H1 (cell line): ENCODE measurements at regions not wholly inside any gene's neighbourhood (a gene's known extent, or its start where the extent isn't known, plus 50 kb on each side); places are given as distances from the start of the nearest gene placed in this dataset.
A peak's percentile ranks its signal among the peaks of the same experiment; 100 is the strongest.

Experiments
- CTCF ChIA-PET: fragments of 300-600 bp; sonication (Branson Sonifier 250); formaldehyde crosslinking; loops from one replicate; lab custom pipeline; 2021; ENCODE audit not compliant: partially characterized antibody; lab: Charles Lee
- POLR2A ChIA-PET: fragments of 300-600 bp; sonication (Branson Sonifier 250); formaldehyde crosslinking; loops from one replicate; lab custom pipeline; 2021; ENCODE audit warnings: inconsistent platforms; ENCODE audit not compliant: partially characterized antibody; lab: Charles Lee
- DNase-seq, 2 experiments: peaks; one replicate each; pipeline versions ENCODE4 v3.0.0 to v3.0.0-alpha.2; 2010 to 2022; ENCODE audit warnings: low spot score in 2 of 2, low read depth in 1 of 2, mixed read lengths in 1 of 2
- FAIRE-seq: peaks from 2 replicates; lab custom pipeline; 2011; peaks lifted over from hg19 to GRCh38; lab: Jason Lieb, UNC
- H2AFZ ChIP-seq: 2 replicates; pipeline ENCODE4 v1.8.1; 2012; ENCODE audit warnings: low read length, inconsistent platforms
- H2AK5ac ChIP-seq: 2 replicates; pipeline ENCODE4 v1.6.1; 2013; ENCODE audit warnings: low read depth, low read length
- H2BK120ac ChIP-seq: replicated peaks from 2 replicates; pipeline ENCODE3; 2013; ENCODE audit warnings: low read depth, low read length, inconsistent platforms
- H2BK12ac ChIP-seq: 2 replicates; pipeline ENCODE4 v1.6.1; 2013; ENCODE audit warnings: low read depth, low read length
- H2BK15ac ChIP-seq: 2 replicates; pipeline ENCODE4 v1.6.1; 2013; ENCODE audit warnings: low read length
- H2BK20ac ChIP-seq: 2 replicates; pipeline ENCODE4 v1.6.1; 2013; ENCODE audit warnings: low read length
- H2BK5ac ChIP-seq: 2 replicates; pipeline ENCODE4 v1.6.1; 2013; ENCODE audit warnings: low read depth, low read length
- H3K14ac ChIP-seq: 2 replicates; pipeline ENCODE4 v1.6.1; 2013; ENCODE audit warnings: inconsistent platforms; ENCODE audit not compliant: insufficient read length
- H3K18ac ChIP-seq: 2 replicates; pipeline ENCODE4 v1.6.1; 2013; ENCODE audit warnings: low read length; ENCODE audit errors: extremely low read depth
- H3K23ac ChIP-seq: 2 replicates; pipeline ENCODE4 v1.6.1; 2013; ENCODE audit warnings: inconsistent platforms; ENCODE audit not compliant: insufficient read length
- H3K23me2 ChIP-seq: 2 replicates; pipeline ENCODE4 v1.6.1; 2013; ENCODE audit warnings: low read depth, low read length
- H3K27ac ChIP-seq: 2 replicates; pipeline ENCODE4 v1.6.1; 2011; ENCODE audit warnings: low read depth, low read length, inconsistent platforms
- H3K27me3 ChIP-seq, 4 experiments: replicated peaks in 1 of 4; 1 replicate in 1 of 4; 2 replicates in 3 of 4; pipeline versions ENCODE4 v1.6.1 to v1.8.1; 2011 to 2013; ENCODE audit warnings: low read length in 3 of 4, mild to moderate bottlenecking in 3 of 4, inconsistent platforms in 2 of 4, mixed read lengths in 2 of 4, moderate library complexity in 1 of 4; ENCODE audit not compliant: control insufficient read depth in 3 of 4, insufficient read depth in 3 of 4; ENCODE audit errors: extremely low read depth in 1 of 4
- H3K36me3 ChIP-seq, 4 experiments: 2 replicates each; pipeline versions ENCODE4 v1.6.1 to v1.8.1; 2011 to 2013; ENCODE audit warnings: mild to moderate bottlenecking in 4 of 4, low read length in 3 of 4, moderate library complexity in 2 of 4, control low read depth in 1 of 4, inconsistent platforms in 1 of 4; ENCODE audit not compliant: insufficient read depth in 4 of 4, control insufficient read depth in 2 of 4
- H3K4ac ChIP-seq: replicated peaks from 2 replicates; pipeline ENCODE3; 2013; ENCODE audit warnings: low read length, low read depth, mixed read lengths, inconsistent platforms; ENCODE audit not compliant: insufficient read length
- H3K4me1 ChIP-seq, 4 experiments: replicated peaks in 1 of 4; 1 replicate in 1 of 4; 2 replicates in 3 of 4; pipeline versions ENCODE4 v1.6.1 to v1.8.1; 2011 to 2013; ENCODE audit warnings: low read length in 3 of 4, inconsistent platforms in 2 of 4, mixed read lengths in 1 of 4; ENCODE audit not compliant: insufficient read depth in 4 of 4, control insufficient read depth in 3 of 4
- H3K4me2 ChIP-seq, 2 experiments: 2 replicates each; pipeline versions ENCODE4 v1.6.1 to v1.8.1; 2011 to 2013; ENCODE audit warnings: low read depth in 2 of 2, low read length in 2 of 2, control low read depth in 1 of 2, inconsistent platforms in 1 of 2, mild to moderate bottlenecking in 1 of 2; ENCODE audit not compliant: insufficient read depth in 1 of 2
- H3K4me3 ChIP-seq, 4 experiments: fragments of 200-600, 300-600 bp in 1 of 4; sonication (generic), shearing (Covaris generic), sonication (Bioruptor Twin) in 1 of 4; 2 replicates each; pipeline versions ENCODE4 v1.5.1 to v1.8.1; 2011 to 2016; ENCODE audit warnings: low read length in 4 of 4, low read depth in 3 of 4, control low read depth in 2 of 4, inconsistent platforms in 2 of 4, mild to moderate bottlenecking in 2 of 4, mixed read lengths in 1 of 4, moderate library complexity in 1 of 4; ENCODE audit not compliant: insufficient read depth in 2 of 4; ENCODE audit errors: extremely low read depth in 1 of 4
- H3K56ac ChIP-seq: replicated peaks from 2 replicates; pipeline ENCODE3; 2013; ENCODE audit warnings: low read depth, mild to moderate bottlenecking, mixed read lengths, low read length, inconsistent platforms; ENCODE audit not compliant: insufficient read length
- H3K79me1 ChIP-seq: 2 replicates; pipeline ENCODE4 v1.6.1; 2013; ENCODE audit warnings: low read depth, low read length, control low read depth
- H3K79me2 ChIP-seq, 2 experiments: 2 replicates each; pipeline versions ENCODE4 v1.6.1 to v1.8.1; 2012 to 2013; ENCODE audit warnings: low read length in 2 of 2, mild to moderate bottlenecking in 2 of 2, inconsistent platforms in 1 of 2; ENCODE audit not compliant: insufficient read depth in 2 of 2, control insufficient read depth in 1 of 2
- H3K9ac ChIP-seq, 4 experiments: replicated peaks in 1 of 4; 1 replicate in 1 of 4; 2 replicates in 3 of 4; pipeline versions ENCODE4 v1.6.1 to v1.8.1; 2011 to 2013; ENCODE audit warnings: low read depth in 3 of 4, low read length in 3 of 4, control low read depth in 2 of 4, mild to moderate bottlenecking in 2 of 4, moderate library complexity in 2 of 4, inconsistent platforms in 1 of 4; ENCODE audit errors: extremely low read depth in 1 of 4
- H3K9me3 ChIP-seq, 2 experiments: 2 replicates each; pipeline versions ENCODE4 v1.6.1 to v1.8.1; 2012 to 2013; ENCODE audit warnings: mild to moderate bottlenecking in 2 of 2, moderate library complexity in 2 of 2, control low read depth in 1 of 2, inconsistent platforms in 1 of 2, low read depth in 1 of 2, low read length in 1 of 2, mixed read lengths in 1 of 2; ENCODE audit not compliant: insufficient read depth in 2 of 2
- H4K20me1 ChIP-seq, 2 experiments: replicated peaks in 1 of 2; 2 replicates each; pipeline versions ENCODE3 to v1.8.1; 2011 to 2013; ENCODE audit warnings: inconsistent platforms in 2 of 2, low read length in 2 of 2, mild to moderate bottlenecking in 1 of 2; ENCODE audit not compliant: insufficient read depth in 2 of 2, control insufficient read depth in 1 of 2
- H4K5ac ChIP-seq: 2 replicates; pipeline ENCODE4 v1.6.1; 2013; ENCODE audit warnings: low read length, low read depth, mixed read lengths, inconsistent platforms; ENCODE audit not compliant: insufficient read length
- H4K8ac ChIP-seq: 2 replicates; pipeline ENCODE4 v1.8.0; 2013; ENCODE audit warnings: mild to moderate bottlenecking, moderate library complexity, low read length, inconsistent platforms; ENCODE audit not compliant: insufficient read depth; ENCODE audit errors: extremely low read depth
- H4K91ac ChIP-seq: replicated peaks from 2 replicates; pipeline ENCODE3; 2013; ENCODE audit warnings: low read length, mixed read lengths, inconsistent platforms; ENCODE audit not compliant: insufficient read length
- BCL11A ChIP-seq, 2 experiments: IDR thresholded peaks; one replicate each; pipeline ENCODE4 v1.6.1; 2011; ENCODE audit warnings: low read depth in 2 of 2, low read length in 2 of 2, mild to moderate bottlenecking in 2 of 2
- CBX5 ChIP-seq: fragments of 300-800, 300-1000 bp; sonication (generic); IDR thresholded peaks from 2 replicates; pipeline ENCODE4 v1.7.1; 2016; ENCODE audit warnings: antibody characterized with exemption, low read length, low read depth
- CBX8 ChIP-seq: fragments of 300-800, 300-1000 bp; sonication (generic); IDR thresholded peaks from 2 replicates; pipeline ENCODE4 v1.7.1; 2016; ENCODE audit warnings: low read depth, low read length, borderline replicate concordance
- CEBPB ChIP-seq: IDR thresholded peaks from 2 replicates; pipeline ENCODE4 v1.6.1; 2012; ENCODE audit warnings: low read depth, low read length
- CHD1 ChIP-seq: IDR thresholded peaks from 2 replicates; pipeline ENCODE4 v1.6.1; 2012; ENCODE audit warnings: low read depth, low read length, improper control_type of control experiment
- CHD2 ChIP-seq: IDR thresholded peaks from 2 replicates; pipeline ENCODE4 v1.6.1; 2012; ENCODE audit warnings: low read length, improper control_type of control experiment
- FOSL1 ChIP-seq: IDR thresholded peaks from 2 replicates; pipeline ENCODE4 v1.6.1; 2011; ENCODE audit warnings: mild to moderate bottlenecking, low read depth, low read length, moderate library complexity; ENCODE audit not compliant: insufficient read depth
- KDM4A ChIP-seq: IDR thresholded peaks from one replicate; pipeline ENCODE4 v1.7.1; 2012; ENCODE audit warnings: low read depth, mild to moderate bottlenecking, moderate library complexity, low read length, inconsistent platforms; ENCODE audit not compliant: severe bottlenecking
- KDM5A ChIP-seq: fragments of 200-600 bp; IDR thresholded peaks from 2 replicates; pipeline ENCODE4 v1.7.1; 2012; ENCODE audit warnings: mild to moderate bottlenecking, low read length, inconsistent platforms, mixed read lengths
- POLR2A ChIP-seq, 2 experiments: IDR thresholded peaks; 1 replicate in 1 of 2; 2 replicates in 1 of 2; pipeline ENCODE4 v1.6.1; 2011; ENCODE audit warnings: low read depth in 2 of 2, low read length in 2 of 2, mild to moderate bottlenecking in 2 of 2; ENCODE audit errors: control extremely low read depth in 1 of 2
- POU5F1 ChIP-seq: IDR thresholded peaks from 2 replicates; pipeline ENCODE4 v1.6.1; 2011; ENCODE audit warnings: low read depth, mild to moderate bottlenecking, low read length, moderate library complexity
- RAD21 ChIP-seq, 2 experiments: IDR thresholded peaks in 1 of 2; conservative IDR thresholded peaks in 1 of 2; 2 replicates each; pipeline ENCODE4 v1.6.1; 2011; ENCODE audit warnings: low read depth in 2 of 2, low read length in 2 of 2, improper control_type of control experiment in 1 of 2, inconsistent platforms in 1 of 2, mild to moderate bottlenecking in 1 of 2, moderate library complexity in 1 of 2
- RFX5 ChIP-seq: IDR thresholded peaks from 2 replicates; pipeline ENCODE4 v1.6.1; 2011; ENCODE audit warnings: low read depth, low read length, improper control_type of control experiment, borderline replicate concordance
- SP2 ChIP-seq: IDR thresholded peaks from 2 replicates; pipeline ENCODE4 v1.6.1; 2012; ENCODE audit warnings: mild to moderate bottlenecking, low read length, inconsistent platforms
- WGBS, 2 experiments: shearing (Covaris generic) in 1 of 2; methylation state at CpG; one replicate each; pipeline versions ENCODE4 v1.1.6 to v1.1.7; 2013 to 2015; ENCODE audit warnings: low lambda C conversion rate in 2 of 2, mixed read lengths in 2 of 2, inconsistent platforms in 1 of 2, low coverage in 1 of 2, missing lambda C conversion rate in 1 of 2; ENCODE audit not compliant: insufficient replicate concordance in 2 of 2, insufficient coverage in 1 of 2, insufficient read length in 1 of 2; ENCODE audit errors: extremely low coverage in 1 of 2, missing lambda C conversion rate in 1 of 2; 5-methylcytosine and 5-hydroxymethylcytosine counted together

DNA sequence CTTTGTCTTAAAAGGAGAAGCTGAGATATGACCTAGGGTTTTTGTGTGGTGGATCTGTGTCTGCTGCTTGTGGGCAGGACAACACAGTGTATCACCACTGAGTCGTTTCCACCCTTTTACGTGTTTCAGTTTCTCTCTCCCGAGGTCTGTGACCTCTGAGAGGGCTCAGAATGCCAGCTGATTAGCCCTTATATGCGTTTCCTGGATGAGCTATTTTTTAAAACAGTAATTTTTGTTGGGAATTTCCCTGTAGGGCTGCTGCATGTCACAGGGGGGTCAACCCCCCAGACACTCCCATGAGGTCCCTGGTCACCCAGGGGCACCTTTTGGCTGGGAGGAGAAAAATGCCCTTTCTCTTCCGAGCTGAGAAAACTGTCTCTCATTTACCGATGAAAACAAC lies 170.4 kb upstream of the CASK start:
- Histone ChIP-seq H3K18ac (no peak overlapping the region), H3K56ac (no peak overlapping the region), H3K4me2 (0 out of 4 replicates have a peak overlapping the region, but pooled peaks of 1 of the 2 experiments have one; percentile 7), H3K14ac (no peak overlapping the region), H3K4me3 (no peak overlapping the region), H3K27ac (no peak overlapping the region), H3K9ac (no peak overlapping the region), H3K4me1 (peaks cover 0 to 10% (median 6%) of the 10 kb centered on the region in 4 experiments; a peak in 4 of 7 replicates), H3K36me3 (no peaks in the 10 kb centered on the region), H2AFZ (no peak overlapping the region), H3K27me3 (no peaks in the 10 kb centered on the region), H2BK15ac (no peak overlapping the region), H3K23ac (no peak overlapping the region), H4K8ac (no peak overlapping the region), H2BK120ac (peak overlapping the region; percentile 33), H4K91ac (no peak overlapping the region), H4K20me1 (no peaks in the 10 kb centered on the region), H3K4ac (no peak overlapping the region), H4K5ac (no peak overlapping the region), H2BK5ac (no peak overlapping the region; the same call in 1 of the 2 replicates), H3K9me3 (no peaks in the 10 kb centered on the region), H3K79me2 (no peaks in the 10 kb centered on the region), H2BK20ac (no peak overlapping the region), H3K23me2 (no peaks in the 10 kb centered on the region), H2AK5ac (no peak overlapping the region), H2BK12ac (0 out of 2 replicates have a peak overlapping the region, but pooled peaks have one; percentile 50), H3K79me1 (no peaks in the 10 kb centered on the region)
- ChIA-PET POLR2A (no interaction called here), CTCF (no interaction called here)
- no peak for DNase-seq
- no peak for FAIRE-seq
- WGBS, 2 experiments: 74% methylated on average over 6 of the region's 6 CpGs; no CpG with 5 or more reads in 1 of the 2 experiments
- TF ChIP-seq CEBPB (no peak), POLR2A (IDR thresholded peaks at IDR 0.05; ENCODE audit: control extremely low read depth in 1 of 2, low read depth in 2 of 2, low read length in 2 of 2) (no peak), CHD1 (no peak), SP2 (no peak), BCL11A (IDR thresholded peaks at IDR 0.05; ENCODE audit: low read depth in 2 of 2, low read length in 2 of 2) (no peak), RAD21 (IDR thresholded peaks at IDR 0.05 in 1 of 2, conservative IDR thresholded peaks at IDR 0.05 in 1 of 2; ENCODE audit: low read depth in 2 of 2, low read length in 2 of 2) (no peak), FOSL1 (no peak), KDM5A (no peak), CBX5 (no peak), CHD2 (no peak), CBX8 (no peak), KDM4A (no peak), RFX5 (no peak), POU5F1 (no peak)
